Right lobe of liver (tissue), 6 donors: ENCODE measurements at regions not wholly inside any gene's neighbourhood (a gene's known extent, or its start where the extent isn't known, plus 50 kb on each side); places are given as distances from the start of the nearest gene placed in this dataset.

Source experiments
- ATAC-seq, 4 donors: fragments of 200-7000 bp; cut with Tn5 transposase; one replicate each; pipeline ENCODE4 v1.9.1; 2020; ENCODE audit warnings: mild to moderate bottlenecking in 4 of 4, moderate library complexity in 4 of 4
- DNase-seq, 3 donors: peaks; one replicate each; pipeline ENCODE4 v3.0.0-alpha.2; 2020
- H3K27ac ChIP-seq, 3 donors: fragments of 200-600 bp; one replicate each; pipeline ENCODE4 v1.8.0; 2022
- H3K27me3 ChIP-seq, 2 donors: fragments of 200-600 bp; one replicate each; pipeline ENCODE4 v1.8.0; 2022
- H3K36me3 ChIP-seq, 4 donors: fragments of 200-600 bp; sonication (generic) in 1 of 4; one replicate each; pipeline versions ENCODE4 v1.5.1 to v1.8.0; 2017 to 2022; ENCODE audit warnings: control low read depth in 1 of 4
- H3K4me1 ChIP-seq, 4 donors: fragments of 200-600 bp; sonication (generic) in 1 of 4; one replicate each; pipeline versions ENCODE4 v1.5.1 to v1.8.0; 2017 to 2022; ENCODE audit warnings: control low read depth in 1 of 4
- H3K4me3 ChIP-seq, 3 donors: fragments of 200-600 bp; one replicate each; pipeline ENCODE4 v1.8.0; 2022
- H3K9me3 ChIP-seq, 4 donors: fragments of 200-600 bp; sonication (generic) in 1 of 4; one replicate each; pipeline versions ENCODE4 v1.5.1 to v1.8.0; 2017 to 2022; ENCODE audit warnings: control low read depth in 1 of 4
- CTCF ChIP-seq, 4 donors: fragments of 200-600 bp in 3 of 4; fragments of 450-650 bp in 1 of 4; IDR thresholded peaks; one replicate each; pipeline versions ENCODE4 v1.5.1 to v1.8.0; 2016 to 2022; ENCODE audit warnings: antibody characterized with exemption in 4 of 4, mild to moderate bottlenecking in 2 of 4
- POLR2A ChIP-seq: fragments of 450-650 bp; IDR thresholded peaks from one replicate; pipeline ENCODE4 v1.6.1; 2017; ENCODE audit warnings: antibody characterized with exemption, mild to moderate bottlenecking
- WGBS: methylation state at CpG from one replicate; pipeline ENCODE4 v1.1.6; 2018; ENCODE audit warnings: low coverage, low lambda C conversion rate; ENCODE audit not compliant: insufficient coverage; ENCODE audit errors: missing lambda C conversion rate; 5-methylcytosine and 5-hydroxymethylcytosine counted together
- intact Hi-C, 2 donors: fragments of 100-400 bp; cut with DNase I; formaldehyde crosslinking; loops; one replicate each; pipeline versions ENCODE4 v1.11.2 to v1.14.1; 2022
- donor health status: DM: no; HTN: yes; CAD: no.
- donor health status: DM: no; HTN: no; CAD: no.
- donor health status: DM: no; HTN: no; CAD: no.
- donor health status: DM: no; HTN: yes; CAD: no.
- donor health status: DM: no; HTN: yes; CAD: no.

GRCh38 chr4:74858921-74859562 lies 64.7 kb upstream of the BTC start:
- Histone ChIP-seq H3K36me3 (no peaks in the 10 kb centered on the region), H3K4me3 (no peak overlapping the region), H3K27ac (no peak overlapping the region), H3K9me3 (no peaks in the 10 kb centered on the region), H3K27me3 (no peaks in the 10 kb centered on the region), H3K4me1 (no peaks in the 10 kb centered on the region)
- no peak for TF ChIP-seq POLR2A
- no peak for TF ChIP-seq CTCF (IDR thresholded peaks at IDR 0.05)
- ATAC-seq: no peak
- intact Hi-C loops: no loop called here
- DNase-seq: no peak
- 52% methylated on average over 6 of the region's 6 CpGs for WGBS

GRCh38 chr4:74855879-74856278 lies 61.6 kb upstream of the BTC start:
- intact Hi-C loops: no loop called here
- no peaks in the 10 kb centered on the region for H3K9me3 ChIP-seq
- TF ChIP-seq POLR2A: no peak
- TF ChIP-seq CTCF (IDR thresholded peaks at IDR 0.05): no peak
- DNase-seq (no peak), ATAC-seq (no peak)
- H3K36me3 ChIP-seq: no peaks in the 10 kb centered on the region
- H3K4me3 ChIP-seq: no peak overlapping the region
- WGBS: 62% methylated on average over 2 of the region's 2 CpGs
- no peaks in the 10 kb centered on the region for H3K27me3 ChIP-seq
- no peak overlapping the region for H3K27ac ChIP-seq
- no peaks in the 10 kb centered on the region for H3K4me1 ChIP-seq

GRCh38 chr4:74848774-74849173 lies 54.5 kb upstream of the BTC start:
- TF ChIP-seq CTCF (IDR thresholded peaks at IDR 0.05) (no peak), POLR2A (no peak)
- Histone ChIP-seq H3K4me3 (no peak overlapping the region), H3K4me1 (no peaks in the 10 kb centered on the region), H3K27ac (no peak overlapping the region), H3K27me3 (no peaks in the 10 kb centered on the region), H3K36me3 (no peaks in the 10 kb centered on the region), H3K9me3 (no peaks in the 10 kb centered on the region)
- ATAC-seq (no peak), DNase-seq (no peak)
- intact Hi-C loops: no loop called here
- WGBS: 92% methylated on average over 4 of the region's 4 CpGs

GRCh38 chr4:74845834-74846233 lies 51.5 kb upstream of the BTC start:
- WGBS: 75% methylated on average over 1 of the region's 1 CpG
- H3K4me3 ChIP-seq: no peak overlapping the region
- H3K27me3 ChIP-seq: no peaks in the 10 kb centered on the region
- intact Hi-C loops: no loop called here
- ATAC-seq (no peak), DNase-seq (no peak)
- no peak overlapping the region for H3K27ac ChIP-seq
- no peaks in the 10 kb centered on the region for H3K36me3 ChIP-seq
- H3K9me3 ChIP-seq: no peaks in the 10 kb centered on the region
- no peak for TF ChIP-seq CTCF (IDR thresholded peaks at IDR 0.05)
- TF ChIP-seq POLR2A: no peak
- no peaks in the 10 kb centered on the region for H3K4me1 ChIP-seq
